Esophagus squamous epithelium (tissue), 5 donors: ENCODE measurements at regions not wholly inside any gene's neighbourhood (a gene's known extent, or its start where the extent isn't known, plus 50 kb on each side); places are given as distances from the start of the nearest gene placed in this dataset.

ENCODE experiments used
- DNase-seq: peaks from one replicate; lab custom pipeline; 2025; lab: John Stamatoyannopoulos, UW
- H3K27ac ChIP-seq, 4 donors: fragments of 200-600 bp; sonication (generic); one replicate each; pipeline ENCODE4 v1.5.1; 2016 to 2019; ENCODE audit warnings: mild to moderate bottlenecking in 1 of 4
- H3K27me3 ChIP-seq, 4 donors: fragments of 200-600 bp; sonication (generic); 1 replicate in 3 of 4; 2 replicates in 1 of 4; pipeline versions ENCODE4 v1.5.1 to v1.6.0; 2017 to 2021; ENCODE audit warnings: antibody characterized with exemption in 1 of 4
- H3K36me3 ChIP-seq, 3 donors: fragments of 200-600 bp; sonication (generic); one replicate each; pipeline ENCODE4 v1.5.1; 2016 to 2019
- H3K4me1 ChIP-seq, 3 donors: fragments of 200-600 bp; sonication (generic); one replicate each; pipeline ENCODE4 v1.5.1; 2017 to 2019
- H3K4me3 ChIP-seq, 4 donors: fragments of 200-600 bp; sonication (generic); 1 replicate in 3 of 4; 2 replicates in 1 of 4; pipeline ENCODE4 v1.5.1; 2016 to 2019; ENCODE audit warnings: mild to moderate bottlenecking in 2 of 4, moderate library complexity in 1 of 4
- H3K9me3 ChIP-seq, 3 donors: fragments of 200-600 bp; sonication (generic); one replicate each; pipeline ENCODE4 v1.5.1; 2016 to 2019
- CTCF ChIP-seq, 6 experiments: fragments of 450-650 bp in 4 of 6; fragments of 200-600 bp in 2 of 6; sonication (generic) in 2 of 6; IDR thresholded peaks; one replicate each; pipeline ENCODE4 v1.5.1; 2016 to 2019; ENCODE audit warnings: antibody characterized with exemption in 6 of 6, mild to moderate bottlenecking in 4 of 6, moderate library complexity in 4 of 6
- POLR2A ChIP-seq, 4 donors: fragments of 450-650 bp; IDR thresholded peaks; one replicate each; pipeline ENCODE4 v1.6.1; 2017; ENCODE audit warnings: antibody characterized with exemption in 4 of 4, mild to moderate bottlenecking in 4 of 4, moderate library complexity in 3 of 4
- WGBS, 2 donors: methylation state at CpG; one replicate each; pipeline ENCODE4 v1.1.5; 2018; 5-methylcytosine and 5-hydroxymethylcytosine counted together
- intact Hi-C: fragments of 100-400 bp; cut with DNase I; formaldehyde crosslinking; loops from one replicate; pipeline ENCODE4 v1.15.0; 2022
- donor health status: DM: yes; HTN: yes; CAD: no.

DNA sequence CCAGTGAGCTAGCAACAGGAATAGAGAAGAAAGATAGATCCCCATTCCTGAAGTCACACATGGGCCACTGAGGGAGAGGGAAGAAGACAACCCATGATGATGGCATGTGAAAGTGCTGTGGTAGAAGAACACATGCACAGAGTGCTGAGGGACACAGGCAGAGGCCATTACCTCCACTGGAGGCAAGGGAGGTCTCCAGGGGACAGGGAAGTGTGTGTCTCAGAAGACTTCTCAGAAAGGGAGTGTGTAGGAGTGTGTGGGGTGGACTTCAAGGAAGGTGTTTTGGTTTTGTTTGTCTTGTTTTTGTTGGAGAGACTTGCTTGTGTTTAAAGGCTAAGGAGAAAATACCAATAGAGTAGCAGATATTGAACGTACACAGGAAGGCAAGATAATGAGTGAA is 77.0 kb upstream of the SMARCA2 start:
- Histone ChIP-seq H3K4me1 (no peaks in the 10 kb centered on the region), H3K27ac (no peak overlapping the region), H3K4me3 (no peak overlapping the region), H3K27me3 (no peaks in the 10 kb centered on the region), H3K9me3 (no peaks in the 10 kb centered on the region), H3K36me3 (no peaks in the 10 kb centered on the region)
- WGBS, 2 donors, result 71 to 74% methylated on average over 1 of the region's 1 CpG
- intact Hi-C loops, result no loop called here
- TF ChIP-seq CTCF (IDR thresholded peaks at IDR 0.05), result no peak
- no peak for TF ChIP-seq POLR2A (IDR thresholded peaks at IDR 0.05)
- DNase-seq, result no peak

DNA sequence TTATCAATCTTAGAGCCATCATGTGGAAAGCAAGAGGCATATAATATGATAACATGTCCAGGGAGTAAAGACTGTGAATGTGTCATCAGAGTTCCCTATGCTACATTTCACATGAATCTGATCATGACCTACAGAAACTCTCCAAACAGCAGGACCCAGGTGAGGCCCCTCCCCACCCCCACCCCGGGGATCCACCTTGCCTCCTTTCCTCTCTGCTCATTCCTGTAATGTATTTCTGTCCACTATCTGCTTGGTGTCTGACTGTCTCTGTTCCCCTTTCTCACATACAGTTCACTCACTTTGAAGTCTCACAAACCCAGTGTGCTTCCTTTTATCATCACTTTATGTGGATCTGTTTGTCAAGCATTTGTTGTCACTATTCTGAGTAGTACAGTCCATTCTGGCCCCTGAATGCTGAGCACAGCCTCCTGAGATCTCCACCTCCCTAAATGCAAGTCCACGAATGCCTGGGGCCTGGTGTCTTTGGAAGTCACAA is 76.4 kb upstream of the SMARCA2 start:
- intact Hi-C loops, result no loop called here
- TF ChIP-seq CTCF (IDR thresholded peaks at IDR 0.05), result no peak
- no peak for TF ChIP-seq POLR2A (IDR thresholded peaks at IDR 0.05)
- no peaks in the 10 kb centered on the region for H3K9me3 ChIP-seq
- no peaks in the 10 kb centered on the region for H3K36me3 ChIP-seq
- WGBS, 2 donors, result 56 to 63% methylated on average over 2 of the region's 2 CpGs
- H3K4me3 ChIP-seq, result no peak overlapping the region
- no peak for DNase-seq
- no peak overlapping the region for H3K27ac ChIP-seq
- no peaks in the 10 kb centered on the region for H3K4me1 ChIP-seq
- no peaks in the 10 kb centered on the region for H3K27me3 ChIP-seq

DNA sequence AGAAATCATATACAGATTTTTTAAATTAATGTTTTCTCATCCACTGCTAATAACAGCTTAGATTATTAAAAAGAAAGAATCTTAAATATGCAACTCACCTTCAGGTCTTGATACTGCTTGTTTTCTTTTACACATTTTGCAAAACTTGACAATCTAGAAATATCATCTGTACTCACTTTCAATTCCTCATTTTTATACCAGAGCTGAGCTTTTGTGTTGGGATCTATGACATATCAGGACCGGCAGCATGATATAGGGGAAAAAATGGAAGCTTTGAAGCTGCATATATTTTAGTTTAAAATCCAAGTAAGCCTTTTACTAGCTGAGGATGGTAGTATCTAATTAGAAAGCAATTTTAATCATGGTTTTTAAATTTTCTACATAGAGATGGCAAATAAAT is 75.7 kb upstream of the SMARCA2 start:
- no peaks in the 10 kb centered on the region for H3K27me3 ChIP-seq
- TF ChIP-seq CTCF (IDR thresholded peaks at IDR 0.05) (no peak), POLR2A (IDR thresholded peaks at IDR 0.05) (no peak)
- WGBS, 2 donors, result 65 to 86% methylated on average over 1 of the region's 1 CpG
- no peak for DNase-seq
- no peaks in the 10 kb centered on the region for H3K36me3 ChIP-seq
- intact Hi-C loops, result no loop called here
- no peak overlapping the region for H3K4me3 ChIP-seq
- H3K4me1 ChIP-seq, result no peaks in the 10 kb centered on the region
- no peak overlapping the region for H3K27ac ChIP-seq
- no peaks in the 10 kb centered on the region for H3K9me3 ChIP-seq

GRCh38 chr9:1939926-1940368 is 75.2 kb upstream of the SMARCA2 start:
- H3K36me3 ChIP-seq, result no peaks in the 10 kb centered on the region
- no peak for TF ChIP-seq POLR2A (IDR thresholded peaks at IDR 0.05)
- TF ChIP-seq CTCF (IDR thresholded peaks at IDR 0.05), result peak; percentile 25 to 65 (median 47)
- no peaks in the 10 kb centered on the region for H3K9me3 ChIP-seq
- intact Hi-C loops, result no loop called here
- WGBS, 2 donors, result 43 to 46% methylated on average over 7 of the region's 7 CpGs
- no peaks in the 10 kb centered on the region for H3K27me3 ChIP-seq
- H3K4me3 ChIP-seq, result no peak overlapping the region
- no peak overlapping the region for H3K27ac ChIP-seq
- H3K4me1 ChIP-seq, result no peaks in the 10 kb centered on the region
- DNase-seq, result no peak

DNA sequence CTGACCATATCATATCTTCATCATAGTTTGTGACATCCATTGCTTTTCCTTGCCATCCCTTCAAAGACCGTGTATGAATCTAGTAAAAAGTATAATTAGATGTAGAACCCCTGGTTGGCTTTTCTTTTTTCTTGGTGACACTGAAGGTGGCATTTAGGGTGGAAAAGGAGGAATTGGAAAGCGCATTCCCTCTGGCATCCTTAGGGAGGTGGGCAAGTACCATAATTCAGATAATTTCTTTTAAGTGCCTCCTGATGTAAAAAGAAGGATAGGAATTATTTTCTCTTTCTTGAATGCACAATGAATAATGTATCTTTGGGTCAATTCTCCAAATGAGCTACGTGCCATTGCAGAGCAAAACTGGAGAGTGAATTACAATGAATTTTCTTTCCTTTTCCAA is 73.2 kb upstream of the SMARCA2 start:
- H3K27ac ChIP-seq, result no peak overlapping the region
- no peaks in the 10 kb centered on the region for H3K9me3 ChIP-seq
- intact Hi-C loops, result no loop called here
- DNase-seq, result no peak
- TF ChIP-seq CTCF (IDR thresholded peaks at IDR 0.05) (peak in 2 of 6 experiments; percentile 6 to 14), POLR2A (IDR thresholded peaks at IDR 0.05) (no peak)
- H3K4me3 ChIP-seq, result no peak overlapping the region
- H3K4me1 ChIP-seq, result no peaks in the 10 kb centered on the region
- 75 to 82% methylated on average over 3 of the region's 3 CpGs for WGBS, 2 donors
- H3K27me3 ChIP-seq, result no peaks in the 10 kb centered on the region
- H3K36me3 ChIP-seq, result no peaks in the 10 kb centered on the region
